Astrocyte of the spinal cord (primary cell): ENCODE measurements at regions not wholly inside any gene's neighbourhood (a gene's known extent, or its start where the extent isn't known, plus 50 kb on each side); places are given as distances from the start of the nearest gene placed in this dataset.

Source experiments
- DNase-seq: peaks from one replicate; pipeline ENCODE4 v3.0.0; 2011; ENCODE audit warnings: low read depth, low spot score
- H3K4me3 ChIP-seq: 2 replicates; pipeline ENCODE4 v1.5.1; 2011; ENCODE audit warnings: low read depth, mild to moderate bottlenecking, low read length, moderate library complexity
- CTCF ChIP-seq: IDR thresholded peaks from 2 replicates; pipeline ENCODE4 v1.5.1; 2012; ENCODE audit warnings: low read depth, mild to moderate bottlenecking, low read length, inconsistent platforms
- in situ Hi-C: cut with HindIII; loops from 2 replicates; pipeline ENCODE4 v1.10.0; 2017; ENCODE audit warnings: low sequenced_read_pairs

DNA sequence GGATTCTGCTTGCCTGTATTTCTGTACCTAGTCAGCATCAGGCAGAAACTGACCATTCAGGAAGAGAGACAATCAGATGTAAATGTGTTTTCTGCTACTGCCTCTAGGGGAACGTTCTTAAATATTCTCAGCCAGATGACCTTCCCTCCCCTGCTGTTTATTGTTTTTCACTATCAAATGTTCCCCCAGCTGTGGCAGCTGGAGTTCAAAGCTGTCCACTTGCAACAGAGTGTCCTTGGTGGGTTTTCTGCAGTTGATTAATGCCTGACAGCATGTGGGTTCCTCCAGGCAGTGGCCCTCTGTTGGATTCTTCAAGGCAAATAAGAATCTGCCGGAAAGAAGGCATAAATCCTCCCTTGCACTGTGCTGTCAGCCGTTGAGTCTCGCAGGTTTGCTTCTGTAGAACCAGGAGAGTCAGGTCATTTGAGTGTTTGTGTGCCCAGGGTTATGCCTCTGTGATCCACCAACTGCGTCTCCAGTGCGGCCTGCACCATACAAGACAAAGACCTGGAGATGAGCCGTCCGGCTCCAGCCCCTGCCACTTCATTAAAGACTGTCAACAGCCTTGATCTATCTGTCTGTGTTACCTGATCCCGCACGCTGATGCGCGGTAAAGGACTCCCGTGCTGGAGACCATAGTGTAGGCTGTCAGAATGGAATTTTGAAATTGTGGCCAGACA is 203.4 kb downstream of the GADD45G start:
- in situ Hi-C loops = no loop called here
- TF ChIP-seq CTCF = peak; percentile 23
- no peak overlapping the region for H3K4me3 ChIP-seq
- peak; percentile 51 for DNase-seq

GRCh38 chr9:89808756-89809181 is 204.0 kb downstream of the GADD45G start:
- in situ Hi-C loops = no loop called here
- no peak for TF ChIP-seq CTCF
- H3K4me3 ChIP-seq = no peak overlapping the region
- peak; percentile 54 for DNase-seq

- no peak overlapping the region for H3K4me3 ChIP-seq
- in situ Hi-C loops = no loop called here
- DNase-seq = peak; percentile 50
- TF ChIP-seq CTCF = no peak
Observed at GRCh38 chr9:89810431-89810830, 205.6 kb downstream of the GADD45G start.

DNA sequence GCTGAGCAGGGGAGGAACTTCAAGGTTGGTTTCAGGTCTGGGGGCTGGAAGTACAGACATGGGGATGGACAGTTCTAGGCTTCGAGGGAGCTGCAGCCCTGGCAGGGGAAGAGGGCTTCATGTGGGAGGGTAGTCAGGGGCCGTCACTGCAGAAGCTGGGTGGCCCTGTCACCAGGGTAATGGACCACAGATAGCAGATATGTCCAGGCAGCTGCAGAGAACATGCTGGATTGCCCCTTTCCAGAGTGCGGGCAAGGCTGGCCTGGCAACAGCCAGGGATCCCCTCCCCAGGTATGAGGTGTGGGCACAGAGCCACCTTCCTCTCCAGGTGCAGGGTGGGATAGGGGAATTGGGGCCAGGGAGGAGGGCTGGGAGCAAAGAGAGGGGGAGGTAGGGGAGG is 206.5 kb downstream of the GADD45G start:
- DNase-seq = no peak
- TF ChIP-seq CTCF = no peak
- no peak overlapping the region for H3K4me3 ChIP-seq
- in situ Hi-C loops = no loop called here

- no peak for DNase-seq
- no peak for TF ChIP-seq CTCF
- no peak overlapping the region for H3K4me3 ChIP-seq
- in situ Hi-C loops = no loop called here
Observed at GRCh38 chr9:89811886-89812450, 207.2 kb downstream of the GADD45G start.

- no peak for TF ChIP-seq CTCF
- in situ Hi-C loops = no loop called here
- no peak for DNase-seq
- no peak overlapping the region for H3K4me3 ChIP-seq
Observed at GRCh38 chr9:89812556-89813181, 207.9 kb downstream of the GADD45G start.
